GM19324 (cell line): ENCODE measurements at regions not wholly inside any gene's neighbourhood (a gene's known extent, or its start where the extent isn't known, plus 50 kb on each side); places are given as distances from the start of the nearest gene placed in this dataset.
"Not testable (repeated sequence)": the region's sequence is repeated elsewhere in the genome, so short reads cannot be mapped to it uniquely, and the experiment has no call there.

ENCODE experiments used
- ATAC-seq: cut with Tn5 transposase; IDR thresholded peaks from one replicate; pipeline ENCODE4 v1.9.1; 2021; ENCODE audit warnings: mild to moderate bottlenecking, moderate library complexity; ENCODE audit not compliant: unreplicated experiment, low FRiP score

DNA sequence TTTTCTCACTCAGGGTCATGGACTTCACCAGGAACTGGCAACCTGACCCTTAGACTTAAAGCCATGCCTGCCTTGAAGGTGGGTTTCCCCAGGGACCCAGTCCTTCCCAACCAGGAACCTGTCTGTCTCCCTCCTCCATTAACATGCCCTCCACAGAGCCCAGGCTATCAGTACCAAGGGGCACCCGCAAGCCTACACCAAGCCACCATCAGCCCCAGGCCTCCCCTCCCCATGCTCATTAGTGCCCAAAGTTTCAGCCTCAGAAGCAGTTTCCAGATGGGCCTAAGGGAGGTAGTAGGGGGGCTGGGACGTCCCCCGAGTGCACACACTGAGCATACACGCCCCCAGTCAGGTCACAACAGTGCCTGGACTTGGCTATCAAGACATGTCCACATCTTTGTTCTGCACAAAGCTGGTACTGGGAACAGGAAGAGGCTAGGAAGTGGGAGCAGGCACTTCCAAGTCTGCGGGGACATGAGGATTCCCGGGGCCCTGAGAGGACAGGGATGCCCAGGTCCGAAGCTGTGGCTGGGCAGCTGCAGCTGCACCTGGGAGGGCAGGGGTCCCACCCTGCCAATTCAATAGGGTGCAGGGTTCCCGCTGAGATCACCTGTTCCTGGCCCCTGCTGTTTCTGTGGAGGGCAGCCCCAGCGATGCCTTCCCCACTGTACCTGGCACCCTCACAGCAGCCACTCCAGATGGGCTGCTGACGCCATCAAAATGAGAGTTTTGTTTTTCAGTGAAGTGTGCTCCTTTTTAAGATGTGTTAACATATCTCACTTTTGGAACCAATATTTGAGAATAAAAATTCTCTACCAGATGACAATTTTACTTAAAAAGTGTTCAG is 731.4 kb downstream of the NR4A2 start:
- no peak for ATAC-seq

DNA sequence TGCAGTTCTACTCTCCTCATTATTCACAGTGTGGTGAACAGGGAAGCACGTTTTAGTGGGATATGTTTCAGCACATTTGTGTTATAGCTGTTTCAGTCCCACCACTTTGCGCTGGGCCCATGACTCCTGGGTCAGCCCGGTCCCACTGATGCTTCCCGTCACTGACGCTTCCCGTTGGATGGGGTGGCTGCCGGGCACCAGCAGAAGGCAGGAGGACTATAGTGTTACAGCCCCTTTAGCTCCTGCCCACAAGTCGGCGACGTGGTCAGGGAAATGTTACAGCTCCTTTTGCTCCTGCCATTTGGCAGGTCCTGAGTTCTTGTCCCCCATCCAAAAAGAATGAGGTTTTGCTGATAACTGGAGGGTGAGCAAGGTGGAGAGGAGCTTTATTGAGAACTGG is 732.2 kb downstream of the NR4A2 start:
- ATAC-seq: no peak

DNA sequence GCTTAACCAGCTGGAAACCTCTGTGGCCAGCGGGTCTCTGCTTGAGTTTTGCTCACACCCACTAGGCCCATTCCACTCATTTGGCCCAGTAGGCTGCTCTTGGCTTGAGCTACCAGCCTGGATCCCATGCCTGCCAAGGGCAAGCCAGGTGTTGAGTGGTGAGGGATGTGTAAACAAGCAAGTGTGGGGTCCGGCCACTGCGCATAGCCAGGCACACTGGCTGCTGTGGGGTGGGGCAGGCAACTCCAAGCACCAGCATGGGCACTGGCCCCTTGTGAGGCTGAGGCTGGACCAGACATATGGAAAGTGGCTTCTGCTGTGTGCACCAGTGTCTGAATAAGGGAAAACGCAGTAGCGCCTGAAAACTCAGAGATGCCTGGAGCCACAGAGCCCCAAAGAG is 732.7 kb downstream of the NR4A2 start:
- ATAC-seq: no peak

DNA sequence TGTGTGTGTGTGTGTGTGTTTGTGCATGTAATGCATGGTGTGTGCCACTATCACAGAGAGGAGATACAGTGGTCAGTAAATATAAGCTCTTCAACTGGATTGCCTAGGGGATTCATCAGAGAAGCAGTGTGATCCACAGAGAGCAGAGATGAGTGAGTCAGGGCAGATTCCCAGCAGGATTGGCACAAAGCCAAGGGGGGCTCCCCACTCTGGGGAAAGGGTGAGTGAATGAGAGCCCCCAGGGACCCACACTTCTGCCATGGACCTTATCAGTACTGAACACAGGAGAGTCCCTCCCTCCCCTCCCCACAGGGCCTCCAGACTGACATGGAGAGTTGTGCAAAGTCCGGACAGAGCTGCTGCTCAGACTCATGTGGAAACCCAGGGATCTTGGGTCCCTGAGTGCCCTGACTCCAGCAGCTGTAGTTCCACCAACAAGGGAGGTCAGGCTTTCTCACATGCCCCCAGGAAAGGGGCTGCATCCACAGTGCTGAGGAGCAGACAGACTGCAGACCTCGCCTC is 748.8 kb downstream of the NR4A2 start:
- ATAC-seq: no peak

DNA sequence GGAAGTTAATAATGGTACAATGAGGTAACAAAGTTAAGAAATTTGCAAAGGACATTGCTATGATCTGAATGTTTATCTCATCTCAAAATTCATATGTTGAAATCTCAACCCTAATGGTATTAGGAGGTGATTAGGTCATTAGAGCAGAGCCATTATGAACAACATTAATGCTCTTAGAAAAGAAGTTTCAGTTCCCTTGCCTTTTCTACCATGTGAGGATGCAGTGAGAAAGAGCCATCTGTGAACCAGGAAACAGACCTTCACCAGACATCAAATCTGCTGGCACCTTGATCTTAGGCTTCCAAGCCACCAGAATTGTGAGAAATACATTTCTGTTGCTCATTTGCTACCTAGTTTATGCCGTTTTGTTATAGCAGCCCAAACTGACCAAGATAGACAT is 757.6 kb downstream of the NR4A2 start:
- no peak for ATAC-seq

DNA sequence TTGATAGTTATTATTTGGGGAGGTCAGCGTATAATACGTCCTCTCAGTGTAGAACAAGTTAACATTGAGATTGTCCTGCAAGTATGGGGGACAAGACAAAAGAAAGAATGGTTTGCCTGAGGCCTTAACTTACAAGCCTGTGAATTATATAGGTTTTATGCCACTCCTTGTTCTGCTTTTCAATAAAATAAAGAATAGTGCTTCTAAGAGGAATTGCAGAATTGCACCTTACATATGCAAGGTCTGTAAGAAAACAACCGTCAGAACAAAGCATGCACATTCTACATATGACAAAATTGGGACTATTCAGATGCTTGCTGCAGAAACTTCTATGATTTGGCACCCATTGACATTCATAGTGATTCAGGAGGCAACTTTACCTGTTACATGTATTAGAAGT is 785.0 kb downstream of the NR4A2 start:
- ATAC-seq: no peak

DNA sequence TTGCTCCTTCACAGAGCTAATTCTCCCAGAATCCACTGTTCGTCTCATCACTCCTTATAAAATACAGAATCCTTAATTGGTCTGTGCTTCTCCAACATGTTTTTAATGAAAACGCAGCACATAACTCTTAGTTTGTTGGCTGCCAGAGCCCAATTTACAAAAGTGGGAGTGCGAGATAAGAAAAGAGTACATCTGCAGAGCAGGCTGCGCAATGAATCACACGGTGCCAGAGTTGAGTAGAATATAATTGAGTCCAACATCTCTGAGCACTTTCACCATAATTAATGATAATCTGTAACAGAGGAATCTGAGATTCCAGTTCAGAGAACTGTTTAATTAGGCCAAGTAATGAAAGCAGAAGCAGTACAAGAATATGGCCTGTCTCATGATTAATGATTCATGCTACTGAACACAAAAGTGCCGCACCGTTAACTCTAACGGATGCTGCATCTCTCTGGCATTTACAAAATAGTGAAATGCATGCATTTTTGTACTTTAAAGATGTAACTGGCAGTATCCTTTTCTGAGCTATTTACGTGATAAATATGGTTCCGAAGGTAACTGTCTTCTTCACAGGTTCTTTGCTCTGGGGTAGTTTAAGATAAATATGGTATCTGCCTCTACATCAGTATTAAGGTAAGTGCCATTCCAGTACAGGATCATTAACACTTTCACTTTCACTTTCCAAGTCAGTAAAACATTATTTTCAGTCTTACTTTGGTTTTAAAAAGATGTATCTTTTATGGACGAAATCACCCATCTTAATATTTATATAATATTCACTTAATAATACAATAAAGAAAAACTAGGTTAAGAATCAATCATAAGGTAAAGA is 785.6 kb downstream of the NR4A2 start:
- no peak for ATAC-seq

DNA sequence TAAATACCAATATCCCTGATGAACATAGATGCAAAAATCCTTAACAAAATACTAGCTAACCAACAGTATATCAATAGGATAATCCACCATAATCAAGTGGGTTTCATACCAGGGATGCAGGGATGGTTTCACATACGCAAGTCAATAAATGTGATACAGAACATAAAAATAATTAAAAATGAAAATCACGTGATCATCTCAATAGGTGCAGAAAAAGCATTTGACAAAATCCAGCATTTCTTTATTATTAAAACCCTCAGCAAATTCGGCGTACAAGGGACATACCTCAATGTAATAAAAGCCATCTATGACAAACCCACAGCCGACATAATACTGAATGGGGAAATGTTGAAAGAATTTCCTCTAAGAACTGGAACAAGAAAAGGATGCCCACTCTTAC is 793.5 kb downstream of the NR4A2 start:
- not testable (repeated sequence) for ATAC-seq

DNA sequence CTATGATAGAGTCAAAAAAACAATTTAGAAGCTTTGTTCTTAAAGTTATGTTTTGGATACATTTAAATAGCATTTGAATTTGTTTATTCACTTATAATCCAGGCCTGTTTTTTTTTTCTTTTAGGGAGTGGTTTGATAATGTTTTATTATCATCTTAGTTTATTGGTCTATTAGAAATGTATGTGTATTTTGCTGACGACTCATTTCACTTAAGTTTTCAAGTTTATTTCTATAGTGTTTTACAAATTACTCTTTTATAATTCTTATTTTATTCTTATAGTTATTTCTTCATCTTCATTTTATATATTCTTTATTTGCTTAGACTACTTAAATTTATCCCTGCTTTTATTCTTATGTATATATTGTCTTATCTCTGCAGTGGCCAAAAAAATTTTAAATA is 804.5 kb downstream of the NR4A2 start:
- ATAC-seq: no peak

DNA sequence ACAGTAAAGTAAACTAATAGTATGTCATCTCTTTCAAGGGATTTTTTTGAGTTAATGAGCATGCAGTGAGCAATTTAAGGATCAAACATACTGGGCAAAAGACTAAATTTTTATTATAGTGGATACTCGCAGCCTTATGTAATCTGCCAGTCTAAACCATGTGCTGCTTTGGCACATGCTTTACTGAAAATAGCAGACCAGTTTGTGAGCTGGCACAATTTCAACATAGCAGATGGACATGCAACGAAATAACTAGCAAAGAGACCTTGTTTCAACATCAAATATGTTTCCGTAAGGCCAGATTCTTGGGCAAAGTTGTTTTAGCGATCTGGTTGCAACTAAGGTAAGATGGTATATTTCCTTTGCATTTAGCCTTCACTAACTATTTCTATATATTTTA is 807.3 kb downstream of the NR4A2 start:
- no peak for ATAC-seq

DNA sequence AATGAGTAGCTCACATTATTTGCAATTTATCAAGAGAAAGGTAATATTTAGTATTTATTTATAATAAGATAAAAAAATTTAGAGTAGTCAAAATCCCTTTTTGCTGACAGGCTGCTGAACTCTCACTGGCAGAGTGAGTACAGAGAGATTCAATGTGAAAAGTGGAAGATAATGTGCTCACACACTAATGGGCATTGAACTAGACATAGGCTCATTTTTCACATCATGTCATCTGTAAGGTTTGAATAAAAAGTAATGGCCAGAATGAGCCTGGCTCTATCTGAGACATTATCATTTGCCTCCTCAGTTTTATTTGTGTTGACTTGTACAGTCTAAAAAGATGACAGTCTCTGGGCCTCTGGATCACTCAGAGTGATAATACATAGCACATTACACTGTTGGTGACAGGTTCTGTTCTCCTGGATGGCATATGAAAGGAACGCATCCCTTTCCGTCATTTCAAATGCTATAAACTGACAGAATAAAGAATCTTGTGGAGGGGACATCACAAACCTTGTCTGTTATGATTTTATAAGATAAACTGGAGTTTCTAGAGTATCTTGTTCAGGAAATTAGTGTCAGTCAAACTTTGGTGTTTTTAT is 812.9 kb downstream of the NR4A2 start:
- ATAC-seq: no peak

DNA sequence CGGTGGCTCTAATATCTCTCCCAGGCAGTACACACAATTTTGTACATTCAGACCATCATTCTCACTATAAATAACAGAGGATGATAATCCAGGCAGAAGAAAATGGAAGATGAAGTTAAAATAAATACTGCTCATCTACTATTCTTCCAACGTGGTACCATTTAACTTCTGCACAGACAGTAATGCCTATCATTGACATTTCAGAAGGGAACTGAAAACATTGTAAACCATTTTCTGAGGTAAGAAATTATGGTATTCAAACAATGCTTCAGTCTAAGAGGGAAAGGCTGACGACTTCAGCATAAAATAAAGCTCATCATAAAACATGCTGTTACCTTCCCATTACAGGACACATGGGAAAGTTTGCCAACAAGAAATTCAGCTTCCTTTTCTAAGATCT is 814.4 kb downstream of the NR4A2 start:
- no peak for ATAC-seq

DNA sequence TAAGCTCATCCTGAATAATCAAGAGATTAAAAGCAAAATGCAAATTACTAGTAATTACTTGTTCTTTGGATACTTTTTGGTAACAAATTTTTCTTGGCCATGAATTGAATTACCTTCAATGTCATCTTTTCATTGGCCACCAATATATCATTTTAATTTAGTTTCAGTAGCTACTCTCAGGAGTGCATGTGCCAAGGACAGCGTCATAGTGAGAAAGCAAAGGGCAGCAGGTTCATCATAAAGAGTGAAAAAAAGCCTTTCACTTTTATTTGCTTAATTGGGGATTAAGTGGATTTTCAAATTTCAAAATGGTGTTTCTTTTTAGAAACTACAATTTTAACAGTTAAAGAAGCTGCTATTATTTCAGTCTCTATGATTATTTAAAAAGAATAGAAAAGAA is 815.2 kb downstream of the NR4A2 start:
- no peak for ATAC-seq

DNA sequence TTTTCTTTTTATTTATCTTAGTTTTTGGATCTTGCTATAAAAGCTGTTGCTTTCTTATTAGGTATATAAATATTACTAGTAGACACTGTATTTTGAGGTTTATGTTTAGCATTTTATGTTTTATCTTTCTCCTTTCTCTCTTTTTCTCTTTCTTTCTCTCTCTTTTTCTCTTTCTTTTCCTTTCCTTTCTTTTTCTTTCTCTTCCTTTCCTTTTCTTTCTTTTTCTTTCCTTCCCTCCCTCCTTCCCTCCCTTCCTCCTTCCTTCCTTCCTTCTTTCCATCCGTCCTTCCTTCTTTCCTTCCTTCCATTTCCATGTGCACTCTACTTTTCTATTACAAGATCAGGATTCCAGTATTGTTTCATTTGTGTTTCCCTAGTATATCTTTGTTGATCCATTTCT is 814.8 kb downstream of the KCNJ3 start:
- ATAC-seq: no peak

DNA sequence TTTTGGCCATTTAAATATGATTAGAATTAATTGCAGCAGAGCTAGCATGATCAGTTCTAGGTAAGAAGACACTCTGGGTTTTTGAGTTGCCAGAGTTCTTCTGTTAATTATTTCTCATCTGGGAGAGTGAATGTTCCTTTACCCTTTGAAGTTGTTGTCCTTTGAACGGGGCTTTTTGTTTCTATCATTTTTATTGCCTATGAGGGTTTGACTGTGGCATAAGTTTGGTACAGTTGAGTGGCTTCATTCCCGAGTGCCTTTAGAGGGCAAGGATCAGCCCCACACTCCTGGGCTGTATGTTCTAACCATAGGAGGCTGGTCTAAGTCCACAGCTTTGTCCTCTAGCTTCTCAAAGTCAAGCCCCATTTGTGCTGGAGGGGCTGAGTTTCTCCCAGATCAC is 804.3 kb downstream of the KCNJ3 start:
- no peak for ATAC-seq

DNA sequence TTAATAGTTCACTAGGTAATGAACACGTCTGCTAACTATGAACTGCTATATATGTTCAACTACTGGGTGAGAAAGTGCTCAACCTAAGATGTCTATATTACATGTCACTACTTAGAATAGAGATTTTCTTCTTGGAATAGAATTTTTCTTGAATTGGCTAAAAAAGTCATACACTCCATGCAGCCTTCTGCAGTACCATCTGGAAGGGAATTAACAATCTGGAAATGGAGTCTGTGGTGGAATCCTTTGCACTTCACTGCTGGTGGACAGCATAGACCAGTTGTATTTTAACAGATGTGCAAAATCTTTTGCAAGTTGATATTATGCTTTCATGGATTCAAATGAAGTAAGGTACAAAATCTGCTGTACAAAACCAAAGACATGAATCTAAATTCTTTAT is 799.6 kb downstream of the KCNJ3 start:
- ATAC-seq: no peak

DNA sequence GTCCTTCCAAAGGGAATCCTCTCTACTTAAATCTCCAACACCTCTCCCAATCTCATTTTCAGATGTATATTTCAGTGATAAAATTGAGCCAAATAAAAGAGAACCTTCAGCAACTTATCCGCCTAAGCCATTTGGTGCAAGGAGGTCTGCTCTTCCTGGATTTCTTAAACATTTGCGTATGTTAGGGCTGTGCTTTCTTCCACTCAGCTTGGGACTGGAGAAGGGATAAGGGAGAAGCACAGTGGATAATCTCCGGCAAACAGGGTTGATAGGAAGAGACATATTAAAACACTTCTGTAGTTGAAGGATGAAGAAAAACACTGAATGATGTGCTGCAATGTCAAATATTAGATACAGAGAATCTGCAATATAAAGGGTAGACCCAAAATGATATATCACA is 796.2 kb downstream of the KCNJ3 start:
- no peak for ATAC-seq

DNA sequence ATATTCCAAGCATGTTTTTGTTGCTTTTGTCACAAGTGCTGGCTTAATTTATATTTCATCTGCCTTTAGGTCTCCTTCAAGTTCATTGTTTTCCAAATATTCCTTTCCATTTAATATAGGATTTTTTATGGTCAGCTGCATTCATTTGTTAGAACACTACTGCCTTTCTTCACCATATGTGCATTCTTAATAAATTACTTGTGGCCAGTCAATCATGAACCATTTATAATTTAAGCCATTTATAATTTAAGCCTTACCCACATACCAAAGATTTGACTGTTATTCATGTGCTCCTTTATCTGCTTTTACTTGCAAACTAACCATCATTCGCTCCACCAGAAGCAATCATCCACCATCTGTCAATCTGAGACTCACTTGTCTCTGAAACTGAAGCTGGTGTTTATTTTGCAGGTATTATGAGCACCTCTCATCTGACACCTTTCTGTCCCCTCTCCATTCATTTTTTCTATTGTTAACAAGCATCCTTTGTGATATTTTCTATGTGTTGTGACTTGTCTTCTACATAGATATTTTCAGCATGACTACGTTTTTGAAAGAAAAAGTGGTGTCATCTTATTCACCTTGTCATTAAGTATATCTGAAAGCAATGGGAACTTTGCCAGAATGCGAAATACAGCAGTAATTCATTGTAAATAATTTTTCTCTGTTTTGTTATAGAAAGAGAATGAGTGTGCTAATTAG is 786.8 kb downstream of the KCNJ3 start:
- no peak for ATAC-seq

DNA sequence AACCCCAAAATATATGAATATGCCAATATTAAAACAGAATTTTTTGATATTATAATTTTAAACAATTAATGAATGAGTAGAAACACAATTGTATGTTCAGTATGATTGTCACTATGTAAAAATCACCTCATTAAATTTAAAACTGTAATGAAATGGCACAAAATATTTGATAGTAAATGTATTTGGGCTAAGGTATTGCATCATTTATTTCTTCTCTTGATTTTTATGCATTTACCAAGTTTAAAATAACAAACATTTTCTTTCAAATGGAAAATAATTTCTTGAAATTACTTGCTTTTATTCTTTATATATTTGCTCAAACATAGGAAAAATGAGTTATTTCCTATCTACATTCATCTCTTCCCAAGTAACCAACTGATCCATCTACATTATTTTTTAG is 782.6 kb downstream of the KCNJ3 start:
- ATAC-seq: no peak

DNA sequence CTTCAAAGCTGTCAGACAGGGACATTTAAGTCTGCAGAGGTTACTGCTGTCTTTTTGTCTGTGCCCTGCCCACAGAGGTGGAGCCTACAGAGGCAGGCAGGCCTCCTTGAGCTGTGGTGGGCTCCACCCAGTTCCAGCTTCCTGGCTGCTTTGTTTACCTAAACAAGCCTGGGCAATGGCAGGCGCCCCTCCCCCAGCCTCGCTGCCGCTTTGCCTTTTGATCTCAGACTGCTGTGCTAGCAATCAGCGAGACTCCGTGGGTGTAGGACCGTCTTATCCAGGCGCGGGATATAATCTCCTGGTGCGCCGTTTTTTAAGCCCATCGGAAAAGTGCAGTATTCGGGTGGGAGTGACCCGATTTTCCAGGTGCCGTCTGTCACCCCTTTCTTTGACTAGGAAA is 773.5 kb downstream of the KCNJ3 start:
- not testable (repeated sequence) for ATAC-seq

DNA sequence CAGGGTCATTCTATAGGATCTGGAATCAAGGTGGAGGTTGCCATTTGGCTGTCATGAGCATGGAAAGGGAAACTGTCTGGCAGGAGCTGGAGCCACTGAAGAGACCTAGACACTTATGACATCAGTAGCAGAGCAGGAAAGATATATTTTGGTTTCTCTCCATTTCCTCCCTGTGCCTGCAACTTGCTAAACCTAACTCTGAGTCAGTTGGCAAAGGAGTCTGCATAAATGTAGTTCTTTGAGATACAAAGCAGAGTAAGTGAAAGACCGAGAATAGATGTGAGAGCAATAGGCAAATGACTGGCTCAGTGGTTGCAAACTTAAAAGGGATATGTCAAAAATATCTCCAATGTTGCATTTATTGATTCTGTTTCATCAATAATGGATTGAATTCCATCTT is 757.7 kb downstream of the KCNJ3 start:
- peak; percentile 56 for ATAC-seq
